ENCODE measurements at regions not wholly inside any gene's neighbourhood (a gene's known extent, or its start where the extent isn't known, plus 50 kb on each side); places are given as distances from the start of the nearest gene placed in this dataset.

GRCh38 chr13:80000684-80001509 lies 340.0 kb downstream of the SPRY2 start:
- TF ChIP-seq, protein P1, sequence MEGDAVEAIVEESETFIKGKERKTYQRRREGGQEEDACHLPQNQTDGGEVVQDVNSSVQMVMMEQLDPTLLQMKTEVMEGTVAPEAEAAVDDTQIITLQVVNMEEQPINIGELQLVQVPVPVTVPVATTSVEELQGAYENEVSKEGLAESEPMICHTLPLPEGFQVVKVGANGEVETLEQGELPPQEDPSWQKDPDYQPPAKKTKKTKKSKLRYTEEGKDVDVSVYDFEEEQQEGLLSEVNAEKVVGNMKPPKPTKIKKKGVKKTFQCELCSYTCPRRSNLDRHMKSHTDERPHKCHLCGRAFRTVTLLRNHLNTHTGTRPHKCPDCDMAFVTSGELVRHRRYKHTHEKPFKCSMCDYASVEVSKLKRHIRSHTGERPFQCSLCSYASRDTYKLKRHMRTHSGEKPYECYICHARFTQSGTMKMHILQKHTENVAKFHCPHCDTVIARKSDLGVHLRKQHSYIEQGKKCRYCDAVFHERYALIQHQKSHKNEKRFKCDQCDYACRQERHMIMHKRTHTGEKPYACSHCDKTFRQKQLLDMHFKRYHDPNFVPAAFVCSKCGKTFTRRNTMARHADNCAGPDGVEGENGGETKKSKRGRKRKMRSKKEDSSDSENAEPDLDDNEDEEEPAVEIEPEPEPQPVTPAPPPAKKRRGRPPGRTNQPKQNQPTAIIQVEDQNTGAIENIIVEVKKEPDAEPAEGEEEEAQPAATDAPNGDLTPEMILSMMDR (IDR thresholded peaks at IDR 0.05; ENCODE audit: insufficient read depth, low read length, poor library complexity, severe bottlenecking) = no peak
- no peak for TF ChIP-seq EZH2phosphoT487 (conservative IDR thresholded peaks at IDR 0.05; ENCODE audit: low read length)

Data from SU-DHL-6 (cell line).